Endothelial cell of umbilical vein (primary cell): ENCODE measurements at regions not wholly inside any gene's neighbourhood (a gene's known extent, or its start where the extent isn't known, plus 50 kb on each side); places are given as distances from the start of the nearest gene placed in this dataset.

Experiments
- BruUV-seq: library from RNA; stranded (reverse); fragments of 400-500 nt; replicated peaks from 2 replicates; lab custom pipeline; 2021; lab: Mats Ljungman, UMichigan
- CTCF ChIA-PET: fragments of 300-600, 350-600 bp; sonication (Branson Sonifier 250); formaldehyde crosslinking; loops from one replicate; lab custom pipeline; 2021; ENCODE audit warnings: antibody characterized with exemption, inconsistent platforms; lab: Charles Lee
- POLR2A ChIA-PET: fragments of 300-600, 350-600 bp; sonication (Branson Sonifier 250); formaldehyde crosslinking; loops from one replicate; lab custom pipeline; 2021; ENCODE audit warnings: antibody characterized with exemption, inconsistent platforms; lab: Charles Lee
- DNase-seq: peaks from one replicate; pipeline ENCODE4 v3.0.0-alpha.2; 2011; ENCODE audit warnings: low read depth, low spot score
- FAIRE-seq: peaks from 2 replicates; lab custom pipeline; 2011; peaks lifted over from hg19 to GRCh38; lab: Jason Lieb, UNC
- H2AFZ ChIP-seq: 2 replicates; pipeline ENCODE4 v1.6.0; 2012; ENCODE audit warnings: low read depth, low read length, control low read depth, inconsistent platforms
- H3K27ac ChIP-seq: 2 replicates; pipeline ENCODE4 v1.5.1; 2011; ENCODE audit warnings: low read depth, mild to moderate bottlenecking, control low read depth, low read length, moderate library complexity; ENCODE audit not compliant: insufficient read depth
- H3K27me3 ChIP-seq, 2 experiments: 2 replicates each; pipeline versions ENCODE4 v1.6.0 to v1.6.1; 2011; ENCODE audit warnings: low read length in 2 of 2, mixed read lengths in 1 of 2; ENCODE audit not compliant: control insufficient read depth in 2 of 2, insufficient read depth in 2 of 2
- H3K36me3 ChIP-seq, 2 experiments: 2 replicates in 1 of 2; 3 replicates in 1 of 2; pipeline ENCODE4 v1.5.1; 2011; ENCODE audit warnings: low read length in 2 of 2, mild to moderate bottlenecking in 1 of 2, moderate library complexity in 1 of 2; ENCODE audit not compliant: control insufficient read depth in 2 of 2, insufficient read depth in 2 of 2; ENCODE audit errors: extremely low read depth in 1 of 2
- H3K4me1 ChIP-seq: 3 replicates; pipeline ENCODE4 v1.5.1; 2011; ENCODE audit warnings: mild to moderate bottlenecking, low read length; ENCODE audit not compliant: control insufficient read depth, insufficient read depth; ENCODE audit errors: extremely low read depth
- H3K4me2 ChIP-seq: 2 replicates; pipeline ENCODE4 v1.6.1; 2011; ENCODE audit warnings: low read length, control low read depth, mixed read lengths; ENCODE audit not compliant: insufficient read depth
- H3K4me3 ChIP-seq, 3 experiments: fragments of 200-600 bp in 1 of 3; sonication (generic), shearing (Covaris generic) in 1 of 3; replicated peaks in 1 of 3; 2 replicates each; pipeline ENCODE4 v1.5.1; 2011 to 2016; ENCODE audit warnings: control low read depth in 3 of 3, low read length in 3 of 3, mild to moderate bottlenecking in 2 of 3, inconsistent platforms in 1 of 3, low read depth in 1 of 3, moderate library complexity in 1 of 3; ENCODE audit not compliant: insufficient read depth in 1 of 3
- H3K79me2 ChIP-seq: 2 replicates; pipeline ENCODE4 v1.6.0; 2012; ENCODE audit warnings: low read length, inconsistent platforms; ENCODE audit not compliant: control insufficient read depth, insufficient read depth
- H3K9ac ChIP-seq: replicated peaks from 2 replicates; pipeline ENCODE3; 2011; ENCODE audit warnings: low read length, control low read depth; ENCODE audit not compliant: insufficient read depth; ENCODE audit errors: extremely low read depth
- H3K9me1 ChIP-seq: replicated peaks from 3 replicates; pipeline ENCODE4 v1.6.0; 2011; ENCODE audit warnings: mild to moderate bottlenecking, low read length; ENCODE audit not compliant: control insufficient read depth, insufficient read depth; ENCODE audit errors: extremely low read depth
- H3K9me3 ChIP-seq: replicated peaks from 2 replicates; pipeline ENCODE4 v1.5.1; 2012; ENCODE audit warnings: low read length, inconsistent platforms; ENCODE audit not compliant: control insufficient read depth, insufficient read depth
- H4K20me1 ChIP-seq: replicated peaks from 2 replicates; pipeline ENCODE3; 2011; ENCODE audit warnings: mild to moderate bottlenecking, low read length; ENCODE audit not compliant: control insufficient read depth, insufficient read depth; ENCODE audit errors: extremely low read depth
- CTCF ChIP-seq, 2 donors: IDR thresholded peaks; 1 replicate in 1 of 2; 2 replicates in 1 of 2; pipeline ENCODE4 v1.5.1; 2011; ENCODE audit warnings: low read length in 2 of 2, mild to moderate bottlenecking in 2 of 2, moderate library complexity in 2 of 2, control low read depth in 1 of 2, inconsistent platforms in 1 of 2, low read depth in 1 of 2; ENCODE audit not compliant: insufficient read depth in 1 of 2; ENCODE audit errors: extremely low read depth in 1 of 2
- EZH2 ChIP-seq: IDR thresholded peaks from 2 replicates; pipeline ENCODE4 v1.6.1; 2012; ENCODE audit warnings: borderline replicate concordance, low read depth, mild to moderate bottlenecking, moderate library complexity, low read length, inconsistent platforms; ENCODE audit not compliant: severe bottlenecking
- FOS ChIP-seq: IDR thresholded peaks from 2 replicates; pipeline ENCODE4 v1.6.1; 2011; ENCODE audit warnings: mild to moderate bottlenecking, low read length, moderate library complexity, borderline replicate concordance; ENCODE audit not compliant: insufficient read depth
- GATA2 ChIP-seq: IDR thresholded peaks from 2 replicates; pipeline ENCODE4 v1.7.0; 2011; ENCODE audit warnings: low read depth, mild to moderate bottlenecking, moderate library complexity, mixed read lengths, low read length; ENCODE audit not compliant: insufficient read length, insufficient read depth
- JUN ChIP-seq: IDR thresholded peaks from 2 replicates; pipeline ENCODE4 v1.6.1; 2011; ENCODE audit warnings: borderline replicate concordance, low read depth; ENCODE audit not compliant: insufficient read length, insufficient read depth
- MAX ChIP-seq: IDR thresholded peaks from 2 replicates; pipeline ENCODE4 v1.6.1; 2011; ENCODE audit not compliant: insufficient read depth, insufficient read length
- MYC ChIP-seq: IDR thresholded peaks from one replicate; pipeline ENCODE4 v1.6.1; 2011; ENCODE audit warnings: mild to moderate bottlenecking, low read depth, low read length
- POLR2A ChIP-seq: IDR thresholded peaks from 2 replicates; pipeline ENCODE4 v1.6.1; 2012; ENCODE audit warnings: low read depth, mild to moderate bottlenecking, control low read depth, low read length
- POLR2AphosphoS5 ChIP-seq: IDR thresholded peaks from 2 replicates; pipeline ENCODE4 v1.6.1; 2012; ENCODE audit warnings: low read depth, mild to moderate bottlenecking, control low read depth, low read length, moderate library complexity; ENCODE audit not compliant: insufficient read depth
- dilution Hi-C: fragments of 300-500 bp; cut with MboI; formaldehyde crosslinking; loops from one replicate; pipeline ENCODE4 v1.15.0; 2019; ENCODE audit warnings: low sequenced_read_pairs; ENCODE audit not compliant: extremely low pct_ligation_motif_present
- intact Hi-C: fragments of 100-400 bp; cut with micrococcal nuclease; formaldehyde crosslinking; loops from one replicate; pipeline ENCODE4 v1.10.0; 2022

- intact Hi-C loops = no loop called here
- dilution Hi-C loops = no loop called here
- DNase-seq = no peak
Observed at GRCh38 chr4:7126981-7127380, 59.1 kb upstream of the GRPEL1 start.

More at GRCh38 chr4:7126981-7127380, 59.1 kb upstream of the GRPEL1 start:
- ChIA-PET POLR2A (no interaction called here), CTCF (no interaction called here)
- H3K4me1 ChIP-seq = no peaks in the 10 kb centered on the region
- no peak overlapping the region for H3K9ac ChIP-seq
- H3K27ac ChIP-seq = no peak overlapping the region
- TF ChIP-seq FOS (no peak), CTCF (IDR thresholded peaks at IDR 0.05; ENCODE audit: extremely low read depth in 1 of 2, insufficient read depth in 1 of 2, low read depth in 1 of 2, low read length in 2 of 2) (no peak), POLR2AphosphoS5 (no peak), MYC (no peak), EZH2 (no peak), GATA2 (no peak), MAX (no peak), POLR2A (no peak), JUN (no peak)
- H4K20me1 ChIP-seq = no peaks in the 10 kb centered on the region
- no peaks in the 10 kb centered on the region for H3K9me3 ChIP-seq
- BruUV-seq = no TSS peak
- no peaks in the 10 kb centered on the region for H3K79me2 ChIP-seq
- H3K9me1 ChIP-seq = no peaks in the 10 kb centered on the region
- H3K27me3 ChIP-seq = no peaks in the 10 kb centered on the region
- no peak overlapping the region for H3K4me3 ChIP-seq
- H2AFZ ChIP-seq = no peak overlapping the region
- no peak overlapping the region for H3K4me2 ChIP-seq
- H3K36me3 ChIP-seq = no peaks in the 10 kb centered on the region
- FAIRE-seq = no peak
